BJ (cell line): ENCODE measurements at regions not wholly inside any gene's neighbourhood (a gene's known extent, or its start where the extent isn't known, plus 50 kb on each side); places are given as distances from the start of the nearest gene placed in this dataset. TPM values are rescaled to one million over a fixed set of nuclear protein-coding genes. Genes with fewer than 3 reads are reported as not detected.

ENCODE experiments used
- CTCF ChIA-PET: fragments of 350-600 bp; formaldehyde crosslinking; extraction: SDS; loops from one replicate; lab custom pipeline; 2021; ENCODE audit warnings: antibody characterized with exemption, inconsistent platforms; lab: Yijun Ruan, JAX
- POLR2A ChIA-PET: fragments of 300-600 bp; sonication (Branson Sonifier 250); formaldehyde crosslinking; extraction: SDS; loops from one replicate; lab custom pipeline; 2021; ENCODE audit warnings: antibody characterized with exemption; lab: Charles Lee
- DNase-seq: peaks from one replicate; pipeline ENCODE4 v3.0.0-alpha.2; 2011; ENCODE audit warnings: low read depth
- H3K27me3 ChIP-seq: 2 replicates; pipeline ENCODE4 v1.6.0; 2011; ENCODE audit warnings: low read length; ENCODE audit not compliant: control insufficient read depth, insufficient read depth
- H3K36me3 ChIP-seq: 2 replicates; pipeline ENCODE4 v1.5.1; 2011; ENCODE audit warnings: low read length; ENCODE audit not compliant: control insufficient read depth, insufficient read depth
- H3K4me3 ChIP-seq: 2 replicates; pipeline ENCODE4 v1.5.1; 2011; ENCODE audit warnings: low read depth, mild to moderate bottlenecking, control low read depth, low read length
- CTCF ChIP-seq: IDR thresholded peaks from 2 replicates; pipeline ENCODE4 v1.5.1; 2011; ENCODE audit warnings: low read depth, mild to moderate bottlenecking, control low read depth, inconsistent platforms, low read length, moderate library complexity; ENCODE audit not compliant: insufficient read depth
- small RNA-seq: library from RNA; depleted of rRNA; stranded (forward); fragments of <200 nt; gene quantifications from one replicate; pipeline ENCODE3, GENCODE V24; 2012; ENCODE audit warnings: low replicate concordance, low read depth; ENCODE audit not compliant: insufficient read length

GRCh38 chr11:112901924-112902323 is 59.3 kb upstream of the NCAM1 start:
- CTCF ChIA-PET = no interaction called here
- no peak for TF ChIP-seq CTCF
- H3K27me3 ChIP-seq = no peaks in the 10 kb centered on the region
- no peaks in the 10 kb centered on the region for H3K36me3 ChIP-seq
- H3K4me3 ChIP-seq = no peak overlapping the region
- POLR2A ChIA-PET = no interaction called here
- no peak for DNase-seq

GRCh38 chr11:112902361-112903011 is 58.7 kb upstream of the NCAM1 start:
- ChIA-PET CTCF (no interaction called here), POLR2A (no interaction called here)
- Histone ChIP-seq H3K4me3 (no peak overlapping the region), H3K27me3 (no peaks in the 10 kb centered on the region), H3K36me3 (no peaks in the 10 kb centered on the region)
- DNase-seq = no peak
- no peak for TF ChIP-seq CTCF

GRCh38 chr11:112903340-112903739 is 57.9 kb upstream of the NCAM1 start:
- no peak for TF ChIP-seq CTCF
- no peaks in the 10 kb centered on the region for H3K36me3 ChIP-seq
- no peak overlapping the region for H3K4me3 ChIP-seq
- DNase-seq = no peak
- ChIA-PET POLR2A (no interaction called here), CTCF (no interaction called here)
- H3K27me3 ChIP-seq = no peaks in the 10 kb centered on the region

GRCh38 chr11:112911124-112911523 is 50.1 kb upstream of the NCAM1 start:
- DNase-seq = no peak
- POLR2A ChIA-PET = no interaction called here
- no peak for TF ChIP-seq CTCF
- H3K36me3 ChIP-seq = no peaks in the 10 kb centered on the region
- H3K27me3 ChIP-seq = no peaks in the 10 kb centered on the region
- H3K4me3 ChIP-seq = no peak overlapping the region
- CTCF ChIA-PET = no interaction called here

Small RNA genes in the stretch of these regions (small RNA-seq; reads per million reads assigned to genes)
- not detected for gene RF00477
- gene RNU6-44P = not detected
